K562 (cell line): ENCODE measurements at regions not wholly inside any gene's neighbourhood (a gene's known extent, or its start where the extent isn't known, plus 50 kb on each side); places are given as distances from the start of the nearest gene placed in this dataset.

ENCODE experiments used
- BRCA1 ChIP-seq, 2 experiments: fragments of 450-650 bp in 1 of 2; sonication (generic) in 1 of 2; formaldehyde crosslinking in 1 of 2; IDR thresholded peaks; 2 replicates each; pipeline versions ENCODE4 v1.5.0 to v1.6.1; 2017 to 2020; ENCODE audit warnings: mild to moderate bottlenecking in 1 of 2, missing genetic modification reagents in 1 of 2
- CHD4 ChIP-seq: fragments of 200-600 bp; sonication (generic); IDR thresholded peaks from 3 replicates; pipeline ENCODE4 v1.6.1; 2012; ENCODE audit warnings: low read depth, mild to moderate bottlenecking, mixed read lengths, low read length, inconsistent platforms; ENCODE audit not compliant: insufficient read depth, insufficient replicate concordance, poor library complexity, severe bottlenecking
- DMBX1 ChIP-seq: fragments of 250-450 bp; sonication (Bioruptor Pico); IDR thresholded peaks from 2 replicates; pipeline ENCODE4 v1.8.0; 2022; ENCODE audit warnings: inconsistent platforms, mild to moderate bottlenecking, moderate library complexity, borderline replicate concordance
- EP400 ChIP-seq: fragments of 450-650 bp; IDR thresholded peaks from 2 replicates; pipeline ENCODE4 v1.6.1; 2017; ENCODE audit warnings: antibody characterized with exemption, mild to moderate bottlenecking, moderate library complexity
- FOXA1 ChIP-seq: fragments of 450-650 bp; IDR thresholded peaks from 2 replicates; pipeline ENCODE4 v1.6.1; 2016; ENCODE audit warnings: mild to moderate bottlenecking, borderline replicate concordance
- NFE2 ChIP-seq: IDR thresholded peaks from 2 replicates; pipeline ENCODE4 v1.6.1; 2014; ENCODE audit warnings: antibody characterized with exemption, low read depth
- NFRKB ChIP-seq: fragments of 450-650 bp; IDR thresholded peaks from 2 replicates; pipeline ENCODE4 v1.6.1; 2016; ENCODE audit warnings: low read depth
- PHB2 ChIP-seq: fragments of 450-650 bp; IDR thresholded peaks from 2 replicates; pipeline ENCODE4 v1.6.1; 2017; ENCODE audit warnings: low read depth
- PRMT5 ChIP-seq: sonication (generic); formaldehyde crosslinking; IDR thresholded peaks from 2 replicates; pipeline ENCODE4 v1.5.0; 2020; ENCODE audit warnings: missing genetic modification reagents
- RBM14 ChIP-seq: fragments of 200-400 bp; formaldehyde crosslinking; IDR thresholded peaks from 2 replicates; pipeline ENCODE4 v1.6.1; 2018; ENCODE audit warnings: low read depth, mild to moderate bottlenecking, low read length, moderate library complexity, borderline replicate concordance; ENCODE audit not compliant: insufficient read depth
- ZBTB17 ChIP-seq: fragments of 450-650 bp; formaldehyde crosslinking; IDR thresholded peaks from 2 replicates; pipeline ENCODE4 v1.4.0; 2020; ENCODE audit warnings: mild to moderate bottlenecking
- TF ChIP-seq, protein P1 (sequence below): fragments of 200-400 bp; formaldehyde crosslinking; IDR thresholded peaks from 2 replicates; pipeline ENCODE4 v1.6.1; 2017; ENCODE audit warnings: mild to moderate bottlenecking, low read depth, low read length, moderate library complexity
- TF ChIP-seq, protein P2 (sequence below): fragments of 450-650 bp; IDR thresholded peaks from 2 replicates; pipeline ENCODE4 v1.6.1; 2017; ENCODE audit warnings: mild to moderate bottlenecking, moderate library complexity
- TF ChIP-seq, protein P3 (sequence below), 2 experiments: fragments of 250-450 bp in 1 of 2; fragments of 450-650 bp in 1 of 2; sonication (Bioruptor Pico) in 1 of 2; IDR thresholded peaks; 2 replicates each; pipeline versions ENCODE4 v1.6.1 to v1.8.0; 2016 to 2021; ENCODE audit warnings: mild to moderate bottlenecking in 2 of 2, moderate library complexity in 2 of 2, missing compliant biosample characterization in 1 of 2, missing genetic modification characterization in 1 of 2
- TF ChIP-seq, protein P4 (sequence below): sonication (generic); formaldehyde crosslinking; IDR thresholded peaks from 2 replicates; pipeline ENCODE4 v1.5.0; 2020; ENCODE audit warnings: missing genetic modification reagents

DNA sequence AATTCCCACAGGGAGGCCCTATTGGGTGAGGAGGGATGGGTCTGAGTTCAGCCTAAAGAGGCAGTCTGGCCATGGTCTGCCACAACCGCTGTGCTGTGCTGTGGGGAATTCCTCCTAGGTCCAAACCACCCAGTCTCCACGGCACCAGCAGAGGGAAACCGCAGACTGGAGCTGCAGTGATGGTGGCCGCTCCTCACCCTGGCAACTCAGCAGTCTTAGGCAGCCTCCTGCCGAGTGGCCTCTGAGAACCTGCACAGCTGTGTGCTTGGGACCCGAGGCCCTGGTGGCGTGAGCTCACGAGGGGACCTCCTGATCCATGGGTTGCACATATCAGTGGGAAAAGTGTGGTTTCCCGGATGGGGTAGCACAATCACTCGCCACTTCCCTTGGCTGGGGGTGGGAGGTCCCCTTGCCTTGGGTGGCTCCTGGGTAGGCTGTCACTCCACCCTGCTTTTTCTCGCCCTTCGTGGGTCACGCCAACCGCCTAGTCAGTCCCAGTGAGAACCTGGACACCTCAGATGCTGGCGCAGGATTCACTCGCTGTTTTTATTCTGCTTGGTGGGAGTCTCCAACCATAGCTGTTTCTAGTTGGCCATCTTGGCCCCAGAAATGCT, 242.2 kb downstream of the CDH26 start (continued):
- TF ChIP-seq CHD4: no peak
- no peak for TF ChIP-seq NFE2
- TF ChIP-seq, protein P1, sequence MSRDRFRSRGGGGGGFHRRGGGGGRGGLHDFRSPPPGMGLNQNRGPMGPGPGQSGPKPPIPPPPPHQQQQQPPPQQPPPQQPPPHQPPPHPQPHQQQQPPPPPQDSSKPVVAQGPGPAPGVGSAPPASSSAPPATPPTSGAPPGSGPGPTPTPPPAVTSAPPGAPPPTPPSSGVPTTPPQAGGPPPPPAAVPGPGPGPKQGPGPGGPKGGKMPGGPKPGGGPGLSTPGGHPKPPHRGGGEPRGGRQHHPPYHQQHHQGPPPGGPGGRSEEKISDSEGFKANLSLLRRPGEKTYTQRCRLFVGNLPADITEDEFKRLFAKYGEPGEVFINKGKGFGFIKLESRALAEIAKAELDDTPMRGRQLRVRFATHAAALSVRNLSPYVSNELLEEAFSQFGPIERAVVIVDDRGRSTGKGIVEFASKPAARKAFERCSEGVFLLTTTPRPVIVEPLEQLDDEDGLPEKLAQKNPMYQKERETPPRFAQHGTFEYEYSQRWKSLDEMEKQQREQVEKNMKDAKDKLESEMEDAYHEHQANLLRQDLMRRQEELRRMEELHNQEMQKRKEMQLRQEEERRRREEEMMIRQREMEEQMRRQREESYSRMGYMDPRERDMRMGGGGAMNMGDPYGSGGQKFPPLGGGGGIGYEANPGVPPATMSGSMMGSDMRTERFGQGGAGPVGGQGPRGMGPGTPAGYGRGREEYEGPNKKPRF: no peak
- no peak for TF ChIP-seq FOXA1
- TF ChIP-seq NFRKB: no peak
- TF ChIP-seq, protein P2, sequence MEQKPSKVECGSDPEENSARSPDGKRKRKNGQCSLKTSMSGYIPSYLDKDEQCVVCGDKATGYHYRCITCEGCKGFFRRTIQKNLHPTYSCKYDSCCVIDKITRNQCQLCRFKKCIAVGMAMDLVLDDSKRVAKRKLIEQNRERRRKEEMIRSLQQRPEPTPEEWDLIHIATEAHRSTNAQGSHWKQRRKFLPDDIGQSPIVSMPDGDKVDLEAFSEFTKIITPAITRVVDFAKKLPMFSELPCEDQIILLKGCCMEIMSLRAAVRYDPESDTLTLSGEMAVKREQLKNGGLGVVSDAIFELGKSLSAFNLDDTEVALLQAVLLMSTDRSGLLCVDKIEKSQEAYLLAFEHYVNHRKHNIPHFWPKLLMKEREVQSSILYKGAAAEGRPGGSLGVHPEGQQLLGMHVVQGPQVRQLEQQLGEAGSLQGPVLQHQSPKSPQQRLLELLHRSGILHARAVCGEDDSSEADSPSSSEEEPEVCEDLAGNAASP: no peak
- TF ChIP-seq EP400: no peak
- TF ChIP-seq, protein P3, sequence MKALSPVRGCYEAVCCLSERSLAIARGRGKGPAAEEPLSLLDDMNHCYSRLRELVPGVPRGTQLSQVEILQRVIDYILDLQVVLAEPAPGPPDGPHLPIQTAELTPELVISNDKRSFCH (CRISPR knock-in tag; IDR thresholded peaks at IDR 0.05): no peak
- TF ChIP-seq, protein P3 (tag; IDR thresholded peaks at IDR 0.05): no peak
- TF ChIP-seq PRMT5 (CRISPR knock-in tag): no peak
- TF ChIP-seq PHB2: no peak
- TF ChIP-seq BRCA1 (IDR thresholded peaks at IDR 0.05): no peak
- no peak for TF ChIP-seq BRCA1 (CRISPR knock-in tag; IDR thresholded peaks at IDR 0.05)
- TF ChIP-seq RBM14: no peak
- no peak for TF ChIP-seq DMBX1
- no peak for TF ChIP-seq ZBTB17 (CRISPR knock-in tag)
- TF ChIP-seq, protein P4, sequence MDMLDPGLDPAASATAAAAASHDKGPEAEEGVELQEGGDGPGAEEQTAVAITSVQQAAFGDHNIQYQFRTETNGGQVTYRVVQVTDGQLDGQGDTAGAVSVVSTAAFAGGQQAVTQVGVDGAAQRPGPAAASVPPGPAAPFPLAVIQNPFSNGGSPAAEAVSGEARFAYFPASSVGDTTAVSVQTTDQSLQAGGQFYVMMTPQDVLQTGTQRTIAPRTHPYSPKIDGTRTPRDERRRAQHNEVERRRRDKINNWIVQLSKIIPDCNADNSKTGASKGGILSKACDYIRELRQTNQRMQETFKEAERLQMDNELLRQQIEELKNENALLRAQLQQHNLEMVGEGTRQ: no peak
